Pancreas (tissue), 10 donors: ENCODE measurements at regions not wholly inside any gene's neighbourhood (a gene's known extent, or its start where the extent isn't known, plus 50 kb on each side); places are given as distances from the start of the nearest gene placed in this dataset.

ENCODE experiments used
- ATAC-seq, 4 donors: fragments of 200-7000 bp; cut with Tn5 transposase; one replicate each; pipeline versions ENCODE4 v1.8.0 to v1.9.1; 2020; ENCODE audit warnings: mild to moderate bottlenecking in 4 of 4, moderate library complexity in 4 of 4
- DNase-seq, 6 donors: peaks; one replicate each; pipeline ENCODE4 v3.0.0-alpha.2; 2020
- FAIRE-seq: peaks from 2 replicates; lab custom pipeline; 2012; peaks lifted over from hg19 to GRCh38; lab: Jason Lieb, UNC
- H3K27ac ChIP-seq, 4 donors: fragments of 200-600 bp; sonication (generic); 1 replicate in 3 of 4; 2 replicates in 1 of 4; pipeline versions ENCODE4 v1.5.0 to v1.8.0; 2020
- H3K27me3 ChIP-seq, 4 donors: fragments of 200-600 bp; one replicate each; pipeline ENCODE4 v1.8.0; 2021
- H3K36me3 ChIP-seq, 3 donors: fragments of 200-600 bp; sonication (generic) in 1 of 3; one replicate each; pipeline versions ENCODE4 v1.5.0 to v1.8.0; 2020 to 2021
- H3K4me1 ChIP-seq, 3 donors: fragments of 200-600 bp; one replicate each; pipeline ENCODE4 v1.8.0; 2021
- H3K4me3 ChIP-seq, 4 donors: fragments of 200-600 bp; sonication (generic) in 2 of 4; one replicate each; pipeline versions ENCODE4 v1.5.0 to v1.8.0; 2020 to 2021
- H3K9me3 ChIP-seq, 4 donors: fragments of 200-600 bp; one replicate each; pipeline ENCODE4 v1.8.0; 2021
- WGBS, 2 donors: extraction: QIAGEN DNeasy Blood & Tissue Kit; methylation state at CpG; one replicate each; pipeline ENCODE4 v1.1.7; 2013; 5-methylcytosine and 5-hydroxymethylcytosine counted together
- intact Hi-C, 3 donors: fragments of 100-400 bp; cut with DNase I; formaldehyde crosslinking; loops; one replicate each; pipeline versions ENCODE4 v1.11.1 to v1.14.2; 2022
- TF ChIP-seq, protein P1 (sequence below), 4 donors: fragments of 200-600 bp; sonication (generic) in 3 of 4; IDR thresholded peaks; one replicate each; pipeline versions ENCODE4 v1.5.0 to v1.8.0; 2021; ENCODE audit warnings: antibody characterized with exemption in 4 of 4
- donor health status: healthy with polysubstance abuse.
- donor health status: DM: no; HTN: no; CAD: no; lungs with moderate emphysema.
- donor health status: DM: no; HTN: no; CAD: no.
- donor health status: control.
- donor health status: control.
- donor health status: Bipolar disorder and iron deficiency.
- donor health status: DM: yes; HTN: yes; CAD: no.
- donor health status: DM: no; HTN: no; CAD: no.
- donor health status: DM: no; HTN: no; CAD: no.
- donor health status: DM: yes; HTN: yes; CAD: no.

DNA sequence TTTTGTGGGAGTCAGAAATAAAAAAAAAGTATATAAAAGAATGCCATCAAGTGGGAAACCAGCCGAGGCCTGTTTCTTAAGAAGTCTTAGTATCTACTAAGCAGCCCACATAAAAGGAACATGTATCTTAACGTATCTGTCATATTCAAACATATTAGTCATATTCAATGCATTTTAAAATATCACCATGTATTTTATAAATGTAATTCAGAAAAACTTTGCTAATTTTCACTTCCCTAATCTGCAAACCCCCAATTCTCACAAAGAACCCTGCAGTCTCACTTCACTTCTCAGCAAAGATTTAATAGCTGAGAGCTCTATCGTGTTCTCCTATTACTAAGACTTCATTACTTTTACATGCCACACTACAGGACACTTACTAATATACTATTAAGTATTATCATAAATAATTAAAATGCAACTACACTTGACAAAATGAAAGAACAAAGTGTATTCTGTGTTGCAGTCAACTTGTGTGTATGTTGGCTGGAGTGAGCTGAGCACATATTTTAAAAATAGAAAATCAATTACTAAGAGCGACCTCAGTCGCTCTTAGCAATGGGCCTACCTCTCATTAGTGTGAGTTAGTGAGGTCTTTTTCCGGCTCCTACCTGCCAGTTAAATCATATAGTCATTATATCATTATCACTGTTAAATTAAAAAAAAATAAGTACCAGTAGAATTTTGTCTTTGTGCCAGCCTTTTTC, 484.3 kb downstream of the LMO4 start:
- DNase-seq (no peak), ATAC-seq (peak in 2 of 4 donors; percentile 30 to 66), FAIRE-seq (peak; percentile 5)
- H3K4me3 ChIP-seq = no peak overlapping the region
- TF ChIP-seq, protein P1, sequence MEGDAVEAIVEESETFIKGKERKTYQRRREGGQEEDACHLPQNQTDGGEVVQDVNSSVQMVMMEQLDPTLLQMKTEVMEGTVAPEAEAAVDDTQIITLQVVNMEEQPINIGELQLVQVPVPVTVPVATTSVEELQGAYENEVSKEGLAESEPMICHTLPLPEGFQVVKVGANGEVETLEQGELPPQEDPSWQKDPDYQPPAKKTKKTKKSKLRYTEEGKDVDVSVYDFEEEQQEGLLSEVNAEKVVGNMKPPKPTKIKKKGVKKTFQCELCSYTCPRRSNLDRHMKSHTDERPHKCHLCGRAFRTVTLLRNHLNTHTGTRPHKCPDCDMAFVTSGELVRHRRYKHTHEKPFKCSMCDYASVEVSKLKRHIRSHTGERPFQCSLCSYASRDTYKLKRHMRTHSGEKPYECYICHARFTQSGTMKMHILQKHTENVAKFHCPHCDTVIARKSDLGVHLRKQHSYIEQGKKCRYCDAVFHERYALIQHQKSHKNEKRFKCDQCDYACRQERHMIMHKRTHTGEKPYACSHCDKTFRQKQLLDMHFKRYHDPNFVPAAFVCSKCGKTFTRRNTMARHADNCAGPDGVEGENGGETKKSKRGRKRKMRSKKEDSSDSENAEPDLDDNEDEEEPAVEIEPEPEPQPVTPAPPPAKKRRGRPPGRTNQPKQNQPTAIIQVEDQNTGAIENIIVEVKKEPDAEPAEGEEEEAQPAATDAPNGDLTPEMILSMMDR (IDR thresholded peaks at IDR 0.05) = no peak
- peaks cover 0 to 6% (median 5%) of the 10 kb centered on the region in 3 donors for H3K4me1 ChIP-seq
- H3K36me3 ChIP-seq = no peaks in the 10 kb centered on the region
- H3K27ac ChIP-seq = no peak overlapping the region
- H3K27me3 ChIP-seq = no peaks in the 10 kb centered on the region
- H3K9me3 ChIP-seq = no peaks in the 10 kb centered on the region
- intact Hi-C loops = no loop called here
- 48 to 50% methylated on average over 6 of the region's 6 CpGs for WGBS, 2 donors

DNA sequence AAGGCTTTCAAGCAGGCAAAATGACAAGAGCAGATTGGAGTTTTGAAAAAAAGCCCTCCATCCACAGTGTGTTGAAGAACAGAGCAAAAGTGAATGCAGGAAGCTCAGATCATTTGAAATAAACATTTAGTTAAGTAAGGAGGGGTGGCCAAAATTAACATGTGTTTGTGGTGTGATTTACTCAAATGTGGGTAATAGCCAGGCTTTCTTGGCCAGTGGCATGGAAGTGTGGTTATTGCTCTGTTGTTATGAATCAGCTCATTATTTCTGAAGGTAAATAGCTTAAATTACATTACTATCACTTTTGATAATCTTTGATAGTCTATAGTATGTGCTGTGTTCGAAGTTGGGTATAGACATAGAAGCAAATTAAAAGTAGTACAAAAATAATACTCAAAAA, 485.9 kb downstream of the LMO4 start:
- Histone ChIP-seq H3K36me3 (no peaks in the 10 kb centered on the region), H3K27me3 (no peaks in the 10 kb centered on the region), H3K4me1 (peaks cover 0 to 6% (median 5%) of the 10 kb centered on the region in 3 donors), H3K27ac (no peak overlapping the region), H3K4me3 (no peak overlapping the region), H3K9me3 (no peaks in the 10 kb centered on the region)
- FAIRE-seq (no peak), DNase-seq (no peak), ATAC-seq (no peak)
- WGBS, 2 donors = 68 to 70% methylated on average over 1 of the region's 1 CpG
- TF ChIP-seq, protein P1 (IDR thresholded peaks at IDR 0.05) = no peak
- intact Hi-C loops = no loop called here

DNA sequence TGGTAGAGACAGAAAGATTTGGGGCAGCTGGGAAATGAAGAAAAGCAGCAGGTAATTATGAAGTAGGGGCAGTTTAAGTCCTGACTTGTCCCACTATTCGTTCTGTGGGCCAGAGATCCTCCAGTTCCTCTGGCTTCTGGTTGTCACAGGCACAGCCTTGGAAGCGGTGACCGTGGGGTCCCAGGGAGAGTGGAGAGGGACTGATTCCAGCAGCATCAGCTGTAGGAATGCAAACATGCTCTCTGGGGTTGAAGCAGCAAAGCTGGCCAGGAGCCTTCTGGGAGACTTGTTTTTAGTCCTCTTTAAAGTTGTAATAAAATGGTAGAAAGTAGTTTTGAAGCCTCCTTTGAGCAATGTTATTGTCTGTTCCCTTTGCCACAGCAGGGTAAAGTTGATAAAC, 488.0 kb downstream of the LMO4 start:
- Histone ChIP-seq H3K4me1 (peaks cover 0 to 6% (median 5%) of the 10 kb centered on the region in 3 donors), H3K27me3 (no peaks in the 10 kb centered on the region), H3K36me3 (no peaks in the 10 kb centered on the region), H3K9me3 (no peaks in the 10 kb centered on the region), H3K27ac (no peak overlapping the region), H3K4me3 (no peak overlapping the region)
- ATAC-seq (no peak), FAIRE-seq (no peak), DNase-seq (no peak)
- TF ChIP-seq, protein P1 (IDR thresholded peaks at IDR 0.05) = no peak
- 66 to 69% methylated on average over 3 of the region's 3 CpGs for WGBS, 2 donors
- intact Hi-C loops = no loop called here

DNA sequence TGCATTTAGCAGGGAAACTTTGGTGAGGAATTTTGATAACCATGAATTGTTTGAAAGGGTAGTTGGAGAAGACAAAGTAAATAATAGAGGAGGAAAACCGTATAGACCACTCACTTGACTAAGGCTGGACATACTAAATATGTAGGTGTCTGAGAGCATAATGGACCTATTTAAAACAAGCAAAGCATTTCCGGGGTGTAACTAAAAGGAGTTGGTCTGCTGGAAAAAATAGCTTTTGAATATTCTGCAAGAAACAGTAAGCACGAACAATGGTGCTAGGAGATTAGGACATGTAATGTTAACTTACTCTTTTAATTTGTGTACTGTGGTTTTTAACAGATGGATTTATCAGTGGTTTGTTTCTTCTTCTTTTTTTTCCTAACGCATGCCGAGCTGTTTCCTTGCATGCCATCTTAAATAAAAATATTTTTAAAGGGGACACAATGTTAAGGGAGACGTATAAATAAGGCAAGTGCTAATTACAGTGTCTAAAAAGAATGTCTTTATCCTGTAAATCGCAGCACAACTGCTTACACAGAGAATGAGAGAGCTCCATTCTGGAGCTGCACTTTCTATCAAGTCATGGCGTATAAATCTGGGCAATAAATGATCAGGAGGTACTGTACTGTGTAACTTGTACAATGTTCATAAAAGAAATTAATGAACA, 492.1 kb downstream of the LMO4 start:
- intact Hi-C loops = no loop called here
- 70 to 74% methylated on average over 8 of the region's 8 CpGs for WGBS, 2 donors
- Histone ChIP-seq H3K36me3 (no peaks in the 10 kb centered on the region), H3K9me3 (no peaks in the 10 kb centered on the region), H3K27ac (no peak overlapping the region), H3K4me1 (no peaks in the 10 kb centered on the region), H3K27me3 (no peaks in the 10 kb centered on the region), H3K4me3 (no peak overlapping the region)
- FAIRE-seq = no peak
- ATAC-seq = no peak
- DNase-seq = no peak
- TF ChIP-seq, protein P1 (IDR thresholded peaks at IDR 0.05) = no peak

DNA sequence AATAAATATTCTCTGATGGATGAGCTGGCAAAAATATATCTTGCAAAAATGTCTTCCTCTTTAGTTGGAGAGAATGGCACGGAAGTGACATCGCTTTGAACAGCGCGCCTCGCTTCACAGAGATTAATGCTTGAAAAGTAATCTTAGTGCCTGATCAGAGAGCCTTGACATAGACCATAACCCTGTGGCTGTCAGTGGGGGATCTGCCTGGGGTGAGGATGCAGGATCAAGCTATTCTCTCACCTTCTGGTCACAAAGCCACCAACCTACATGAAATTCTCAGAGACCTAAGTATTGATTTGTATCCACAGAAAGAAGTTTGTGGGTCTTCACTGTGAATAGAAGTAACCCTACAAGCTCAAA, 492.6 kb downstream of the LMO4 start:
- Histone ChIP-seq H3K36me3 (no peaks in the 10 kb centered on the region), H3K4me3 (no peak overlapping the region), H3K27me3 (no peaks in the 10 kb centered on the region), H3K9me3 (no peaks in the 10 kb centered on the region), H3K27ac (no peak overlapping the region), H3K4me1 (no peaks in the 10 kb centered on the region)
- 96 to 97% methylated on average over 5 of the region's 5 CpGs for WGBS, 2 donors
- ATAC-seq (no peak), DNase-seq (no peak), FAIRE-seq (no peak)
- intact Hi-C loops = no loop called here
- TF ChIP-seq, protein P1 (IDR thresholded peaks at IDR 0.05) = no peak
